ENCODE measurements at regions not wholly inside any gene's neighbourhood (a gene's known extent, or its start where the extent isn't known, plus 50 kb on each side); places are given as distances from the start of the nearest gene placed in this dataset.
A peak's percentile ranks its signal among the peaks of the same experiment; 100 is the strongest.

- H3K36me3 Mint-ChIP-seq (ENCODE audit: low read depth): peaks cover 11% of the 10 kb centered on the region
- H3K27me3 Mint-ChIP-seq (ENCODE audit: low read depth): peaks cover 2% of the 10 kb centered on the region
- H3K9me3 Mint-ChIP-seq: peaks cover 8% of the 10 kb centered on the region
- H3K27ac Mint-ChIP-seq (ENCODE audit: unreplicated experiment): no peak overlapping the region
- H3K4me1 Mint-ChIP-seq: peaks cover 42% of the 10 kb centered on the region
- no peak for DNase-seq (ENCODE audit: low read depth, low spot score)
- TF ChIP-seq CTCF (conservative IDR thresholded peaks at IDR 0.05): no peak
- H3K4me3 Mint-ChIP-seq: no peak overlapping the region
Measured at GRCh38 chr17:77735566-77736198, 222.8 kb upstream of the TNRC6C start.

DNA sequence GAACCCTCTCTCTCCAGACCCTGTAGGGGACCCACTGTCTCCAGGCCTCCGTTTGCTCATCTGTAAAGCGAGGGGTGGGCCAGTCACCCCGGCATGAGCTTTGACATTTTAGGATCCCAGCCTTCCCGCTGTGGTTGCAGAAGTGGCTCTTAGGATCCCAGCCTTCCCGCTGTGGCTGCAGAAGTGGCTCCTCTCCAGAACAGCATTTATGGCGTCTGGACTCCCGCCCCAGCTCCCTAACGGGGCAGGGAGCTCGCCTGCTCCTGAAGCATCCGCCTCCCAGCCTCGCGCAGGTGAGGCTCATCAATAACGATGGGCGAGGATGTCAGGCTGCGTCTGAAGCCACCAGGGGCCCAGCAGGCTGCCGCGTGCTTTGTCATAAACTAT, 222.3 kb upstream of the TNRC6C start:
- Mint-ChIP-seq H3K4me3 (no peak overlapping the region), H3K4me1 (peaks cover 42% of the 10 kb centered on the region), H3K27me3 (ENCODE audit: low read depth) (peaks cover 2% of the 10 kb centered on the region), H3K9me3 (peaks cover 8% of the 10 kb centered on the region), H3K27ac (ENCODE audit: unreplicated experiment) (no peak overlapping the region), H3K36me3 (ENCODE audit: low read depth) (peaks cover 11% of the 10 kb centered on the region)
- DNase-seq (ENCODE audit: low read depth, low spot score): no peak
- TF ChIP-seq CTCF (conservative IDR thresholded peaks at IDR 0.05): no peak

DNA sequence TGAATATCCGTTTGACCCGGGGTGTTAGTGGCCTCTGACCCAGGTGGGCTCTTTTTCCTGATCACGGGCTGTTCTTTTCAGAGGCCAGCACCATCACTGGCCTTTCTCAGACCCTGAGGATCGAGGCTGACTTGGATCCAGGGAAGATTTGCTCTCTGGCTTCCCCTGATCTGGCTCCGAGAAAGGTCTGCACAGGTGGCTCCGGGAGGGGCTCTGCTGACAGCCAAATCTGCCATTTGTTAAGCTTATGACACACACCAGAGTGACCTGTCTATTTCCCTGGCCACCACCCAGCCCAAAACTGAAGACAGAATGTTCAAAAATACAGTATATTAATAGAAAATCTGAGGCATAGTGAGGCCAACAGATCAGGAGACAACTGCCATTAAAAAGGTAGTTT, 221.8 kb upstream of the TNRC6C start:
- H3K4me3 Mint-ChIP-seq: no peak overlapping the region
- peaks cover 42% of the 10 kb centered on the region for H3K4me1 Mint-ChIP-seq
- peaks cover 2% of the 10 kb centered on the region for H3K27me3 Mint-ChIP-seq (ENCODE audit: low read depth)
- H3K9me3 Mint-ChIP-seq: peaks cover 8% of the 10 kb centered on the region
- DNase-seq (ENCODE audit: low read depth, low spot score): no peak
- no peak overlapping the region for H3K27ac Mint-ChIP-seq (ENCODE audit: unreplicated experiment)
- no peak for TF ChIP-seq CTCF (conservative IDR thresholded peaks at IDR 0.05)
- peaks cover 11% of the 10 kb centered on the region for H3K36me3 Mint-ChIP-seq (ENCODE audit: low read depth)

DNA sequence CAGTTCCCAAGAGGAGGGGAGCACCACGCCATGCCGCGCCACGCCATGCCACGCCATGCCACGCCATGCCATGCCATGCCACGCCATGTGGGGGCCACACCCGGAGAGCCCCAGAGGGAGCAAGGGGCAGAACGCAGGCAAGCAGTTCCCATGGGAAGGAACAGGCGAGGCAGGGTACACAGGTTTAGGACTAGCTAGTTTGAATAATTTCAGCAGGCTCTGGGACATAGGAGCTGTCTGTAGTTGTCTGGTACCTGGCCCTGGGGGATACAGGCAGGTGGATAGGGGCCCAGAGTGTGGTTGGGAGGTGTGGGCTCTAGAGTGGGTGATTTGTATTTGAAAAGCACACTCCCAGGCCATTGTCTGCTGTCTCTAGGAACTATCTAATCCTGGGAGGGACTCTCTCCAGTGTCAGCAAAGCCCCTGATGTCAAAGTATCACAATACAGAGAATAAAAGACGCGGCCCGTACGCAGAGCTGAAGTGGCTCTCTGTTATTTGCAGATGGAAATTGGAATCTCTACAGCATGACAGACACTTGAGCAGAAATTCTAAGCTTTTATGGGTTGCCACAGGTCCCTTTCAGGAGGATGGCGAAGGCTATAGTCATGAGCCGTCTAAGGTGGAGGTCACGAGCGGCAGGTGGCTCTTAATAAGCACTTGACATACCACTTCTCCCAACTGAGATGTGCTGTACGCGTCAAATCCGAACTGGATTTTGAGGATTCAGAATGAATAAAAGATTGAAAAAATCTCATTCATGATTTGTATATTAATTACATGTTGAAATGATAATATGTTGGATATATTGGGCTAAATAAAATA, 220.8 kb upstream of the TNRC6C start:
- Mint-ChIP-seq H3K27me3 (ENCODE audit: low read depth) (peaks cover 2% of the 10 kb centered on the region), H3K4me1 (peaks cover 42% of the 10 kb centered on the region), H3K27ac (ENCODE audit: unreplicated experiment) (no peak overlapping the region), H3K9me3 (peaks cover 6% of the 10 kb centered on the region), H3K36me3 (ENCODE audit: low read depth) (peaks cover 7% of the 10 kb centered on the region), H3K4me3 (no peak overlapping the region)
- no peak for DNase-seq (ENCODE audit: low read depth, low spot score)
- TF ChIP-seq CTCF (conservative IDR thresholded peaks at IDR 0.05): no peak

GRCh38 chr17:77738751-77739531, 219.6 kb upstream of the TNRC6C start:
- H3K36me3 Mint-ChIP-seq (ENCODE audit: low read depth): peaks cover 2% of the 10 kb centered on the region
- H3K4me3 Mint-ChIP-seq: no peak overlapping the region
- H3K9me3 Mint-ChIP-seq: peaks cover 2% of the 10 kb centered on the region
- no peak for DNase-seq (ENCODE audit: low read depth, low spot score)
- peak overlapping the region; percentile 32 for H3K27ac Mint-ChIP-seq (ENCODE audit: unreplicated experiment)
- no peak for TF ChIP-seq CTCF (conservative IDR thresholded peaks at IDR 0.05)
- H3K4me1 Mint-ChIP-seq: peaks cover 39% of the 10 kb centered on the region
- H3K27me3 Mint-ChIP-seq (ENCODE audit: low read depth): peaks cover 2% of the 10 kb centered on the region

Data from neural crest cell (in vitro differentiated cells).